ENCODE measurements at regions not wholly inside any gene's neighbourhood (a gene's known extent, or its start where the extent isn't known, plus 50 kb on each side); places are given as distances from the start of the nearest gene placed in this dataset.
"Not testable (repeated sequence)": the region's sequence is repeated elsewhere in the genome, so short reads cannot be mapped to it uniquely, and the experiment has no call there.

DNA sequence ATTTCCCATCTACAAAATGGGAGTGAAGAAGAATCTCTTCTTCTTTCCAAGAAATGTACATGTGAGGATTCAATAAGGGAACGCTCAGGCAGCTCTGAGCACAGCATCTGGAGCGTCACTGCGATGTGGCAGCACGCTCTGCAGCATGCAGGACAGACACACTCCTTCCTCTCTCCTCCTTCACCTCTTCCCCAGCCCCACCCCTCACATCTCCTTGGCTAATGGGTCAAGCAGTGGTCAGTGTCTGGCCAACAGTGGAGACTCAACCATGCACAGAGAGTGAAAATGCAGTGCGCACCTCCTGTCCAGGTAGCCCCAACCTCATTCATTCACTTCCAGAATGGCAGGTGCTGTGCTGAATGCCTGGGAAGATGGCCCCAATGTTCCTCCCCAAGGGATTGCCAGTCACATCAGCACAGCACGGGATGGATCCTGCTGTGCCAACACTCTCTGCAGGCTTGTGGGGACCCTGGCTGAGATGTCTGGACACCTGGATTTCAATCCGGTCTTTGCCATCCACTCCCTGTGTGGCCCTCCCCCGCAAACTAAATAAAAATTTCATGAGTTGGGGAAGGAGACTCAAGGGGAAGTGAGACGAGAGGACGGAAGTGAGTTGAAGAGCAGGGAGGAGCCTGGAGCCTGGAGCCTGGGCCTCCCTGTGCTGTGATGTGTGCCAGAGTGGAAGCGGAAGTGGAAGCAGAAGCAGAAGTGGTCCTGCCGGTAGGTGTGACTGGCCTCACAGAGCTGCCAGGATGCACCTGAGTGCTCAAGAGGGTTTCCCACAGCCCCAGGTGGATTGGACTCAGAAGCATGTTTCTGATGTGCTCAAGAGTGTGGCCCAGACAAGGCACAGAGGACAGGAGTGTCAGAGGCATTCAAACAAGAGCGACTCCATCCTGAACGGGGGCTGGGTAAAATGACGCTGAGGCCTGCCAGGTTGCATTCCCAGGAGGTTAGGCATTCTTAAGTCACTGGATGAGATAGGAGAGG lies 163.9 kb downstream of the SMAD6 start:
- DNase-seq = peak in 1 of 2 donors; percentile 86

DNA sequence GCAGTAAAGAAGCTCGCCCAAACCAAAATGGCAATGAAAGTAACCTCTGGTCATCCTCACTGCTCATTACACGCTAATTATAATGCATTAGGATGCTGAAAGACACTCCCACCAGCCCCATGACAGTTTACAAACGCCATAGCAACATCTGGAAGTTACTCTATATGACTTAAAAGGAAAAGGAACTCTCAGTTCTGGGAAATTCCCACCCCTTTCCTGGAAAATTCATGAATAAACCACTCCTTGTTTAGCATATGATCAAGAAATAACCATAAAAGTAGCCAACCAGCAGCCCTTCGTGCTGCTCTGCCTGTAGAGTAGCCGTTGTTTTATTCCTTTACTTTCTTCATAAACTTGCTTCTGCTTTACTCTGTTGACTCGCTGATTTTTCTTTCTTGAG lies 164.6 kb downstream of the SMAD6 start:
- DNase-seq = no peak

DNA sequence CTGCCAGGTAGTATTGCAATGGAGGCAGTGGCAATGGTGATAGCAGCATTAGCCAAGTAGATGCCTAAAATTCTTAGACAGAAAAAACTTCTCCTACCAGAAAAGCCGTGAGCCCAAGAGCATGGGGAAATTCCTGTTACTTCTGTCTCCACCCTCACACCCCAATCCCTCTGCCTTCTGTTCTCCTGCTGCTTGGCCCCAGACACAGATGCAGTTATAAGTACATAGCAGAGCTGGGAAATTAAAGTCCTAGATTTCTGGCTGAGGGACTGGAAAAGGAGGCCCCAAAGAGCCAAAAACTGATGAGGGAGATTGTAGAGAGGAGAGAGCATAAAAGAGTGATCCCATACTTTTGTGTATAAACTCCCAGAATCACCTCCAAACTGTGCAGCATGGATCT lies 166.9 kb downstream of the SMAD6 start:
- no peak for DNase-seq

DNA sequence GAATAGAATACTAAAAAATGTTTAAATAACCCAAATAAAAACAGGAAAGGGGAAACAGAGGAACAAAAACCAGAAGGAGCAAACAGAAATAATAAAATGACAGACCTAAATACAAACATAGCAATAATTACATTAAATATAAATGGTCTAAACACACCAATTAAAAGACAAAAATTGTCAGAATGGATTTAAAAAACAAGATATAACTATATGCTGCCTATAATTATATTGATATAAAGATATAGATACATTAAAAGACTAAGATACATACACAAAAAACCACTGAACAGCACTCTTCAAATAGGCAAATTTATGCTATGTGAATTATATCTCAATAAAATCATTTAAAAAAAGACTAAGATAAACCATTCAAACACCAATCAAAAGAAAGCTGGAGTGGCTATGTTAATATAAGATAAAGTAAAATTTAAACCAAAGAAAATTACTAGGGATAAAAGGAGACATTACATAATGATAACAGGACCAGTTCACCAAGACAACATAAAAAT lies 168.9 kb downstream of the SMAD6 start:
- DNase-seq = no peak

DNA sequence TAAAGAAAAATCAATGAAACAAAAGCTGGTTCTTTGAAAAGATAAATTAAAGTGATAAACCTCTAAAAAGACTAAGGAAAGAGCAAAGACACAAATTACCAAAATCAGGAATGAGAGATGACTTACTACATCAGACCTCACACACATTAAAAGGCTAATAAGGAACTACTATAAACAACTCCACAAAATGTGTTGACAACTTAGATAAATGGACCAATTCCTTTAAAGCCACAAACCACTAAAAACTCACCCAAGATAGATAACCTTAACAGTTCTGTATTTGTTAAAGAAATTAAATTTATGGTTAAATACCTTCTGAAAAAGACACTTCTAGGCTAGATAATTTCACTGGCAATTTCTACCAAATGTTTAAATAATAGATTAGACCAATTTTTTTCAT lies 170.4 kb downstream of the SMAD6 start:
- DNase-seq = no peak

DNA sequence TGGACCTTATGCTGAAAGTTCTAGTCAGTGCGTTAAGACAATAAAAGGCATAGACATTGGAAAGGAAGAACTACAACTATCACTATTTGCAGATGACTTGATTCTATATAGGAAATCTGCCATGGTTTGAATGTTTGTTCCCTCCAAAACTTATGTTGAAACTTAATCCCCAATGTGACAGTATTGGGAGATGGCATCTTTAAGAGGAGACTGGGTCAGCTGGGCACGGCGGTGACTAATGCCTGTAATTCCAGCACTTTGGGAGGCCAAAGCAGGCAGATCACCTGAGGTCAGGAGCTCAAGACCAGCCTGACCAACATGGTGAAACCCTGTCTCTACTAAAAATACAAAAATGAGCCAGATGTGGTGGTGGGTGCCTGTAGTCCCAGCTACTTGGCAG lies 171.3 kb downstream of the SMAD6 start:
- DNase-seq = not testable (repeated sequence)

DNA sequence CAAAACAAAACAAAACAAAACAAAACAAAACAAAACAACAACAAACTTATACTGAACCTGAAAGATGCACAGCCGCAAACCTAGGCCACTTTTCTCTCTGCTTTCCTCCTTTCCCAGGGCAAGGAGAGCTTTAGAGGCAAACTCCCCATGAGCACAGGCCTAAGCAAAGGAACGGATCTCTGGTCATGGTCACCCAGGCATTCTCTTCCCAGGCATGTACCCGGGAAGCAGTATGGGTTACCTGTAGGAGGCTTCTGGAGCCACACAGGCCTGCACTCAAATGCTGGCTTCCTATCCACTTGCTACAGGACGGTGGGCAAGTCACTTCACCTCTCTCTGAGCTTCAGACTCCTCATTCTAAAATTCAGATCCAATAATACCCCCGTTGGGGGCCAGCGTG lies 171.8 kb downstream of the SMAD6 start:
- no peak for DNase-seq

DNA sequence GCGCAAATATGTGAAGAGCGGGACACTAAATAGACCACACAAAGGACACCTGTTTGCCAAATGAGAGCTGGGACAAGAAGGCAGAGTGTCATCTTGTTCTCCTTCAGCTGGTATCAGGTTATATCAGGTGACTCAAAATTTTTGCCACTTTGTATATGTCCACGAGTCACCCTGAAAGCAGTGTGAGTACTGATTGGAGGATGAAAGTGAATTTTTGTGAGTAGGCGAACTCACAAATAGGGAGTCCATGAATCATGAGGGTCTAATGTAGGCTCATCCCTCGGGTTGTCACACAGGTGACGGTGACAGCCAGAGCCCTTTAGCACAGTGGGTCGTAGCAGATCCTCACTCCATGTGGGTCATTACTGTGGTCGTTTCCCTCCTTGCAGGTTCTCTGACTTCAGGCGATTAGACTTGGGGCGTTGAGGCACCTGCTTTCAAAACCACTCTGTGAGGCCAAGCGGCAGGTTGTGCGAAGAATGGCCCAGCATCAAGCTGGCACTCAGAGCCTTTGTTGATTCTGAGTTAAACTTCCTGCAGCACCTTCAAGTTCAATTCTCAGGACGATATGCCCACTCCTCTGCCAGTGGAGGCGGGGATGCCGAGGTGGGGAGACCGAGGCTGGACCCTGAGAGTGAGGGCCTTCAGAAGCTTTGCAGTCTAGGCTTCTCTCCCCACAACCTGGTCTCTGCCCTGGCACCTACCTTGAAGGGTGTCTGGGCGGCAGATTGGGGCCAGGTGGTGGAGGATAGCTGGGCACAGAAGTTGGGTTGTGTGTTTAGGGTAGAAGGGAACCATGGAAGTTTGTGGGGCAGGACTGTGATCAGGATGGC lies 173.8 kb downstream of the SMAD6 start:
- DNase-seq = no peak

DNA sequence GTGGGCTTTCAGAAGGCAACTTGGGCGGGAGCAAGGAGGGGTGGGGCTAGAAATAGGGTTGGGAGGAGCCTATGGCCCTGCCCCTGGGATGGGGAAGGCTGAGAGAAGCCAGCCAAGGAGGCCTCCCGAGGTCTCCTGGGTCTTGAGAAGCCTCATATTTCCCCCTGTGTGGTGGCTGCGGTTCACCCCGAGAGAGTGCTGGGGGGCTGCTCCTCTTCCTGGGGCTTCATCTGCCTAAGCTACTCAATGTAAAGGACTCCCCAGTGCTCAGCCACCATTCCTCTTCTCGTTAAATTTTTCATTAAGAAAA lies 174.3 kb downstream of the SMAD6 start:
- no peak for DNase-seq

DNA sequence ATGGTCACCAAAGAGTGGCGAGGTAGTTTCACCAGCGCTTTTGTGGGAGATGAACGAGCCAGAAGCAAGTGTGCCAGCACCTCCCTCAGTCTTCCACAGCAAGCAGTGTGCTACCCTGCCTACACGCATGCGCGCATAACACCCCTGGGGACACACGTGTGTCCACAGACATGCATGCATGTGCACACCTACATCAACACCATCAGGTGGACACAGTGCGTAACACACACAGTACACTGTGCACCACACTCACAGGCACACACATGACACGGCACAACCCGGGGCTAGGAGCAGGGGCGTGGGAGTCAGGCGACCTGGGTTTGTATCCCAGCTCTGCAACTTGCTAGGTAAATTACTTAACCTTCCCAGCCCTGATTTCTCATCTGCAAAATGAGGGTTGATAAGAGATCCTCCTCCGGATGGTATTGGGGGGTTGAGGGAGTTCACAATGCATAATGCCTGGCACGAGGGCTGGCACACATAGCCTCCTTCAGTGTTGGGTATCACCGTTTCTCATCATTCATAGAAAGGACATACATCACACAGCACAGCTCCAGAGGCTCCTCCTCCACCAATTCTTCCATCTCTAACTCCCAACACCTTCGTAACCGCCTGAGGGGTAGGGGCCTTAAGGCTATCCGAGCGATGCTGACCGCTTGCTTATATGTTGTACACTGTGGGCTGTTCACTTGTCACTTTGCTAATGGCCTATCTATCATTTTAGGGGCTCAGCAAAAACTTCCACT lies 174.9 kb downstream of the SMAD6 start:
- no peak for DNase-seq

DNA sequence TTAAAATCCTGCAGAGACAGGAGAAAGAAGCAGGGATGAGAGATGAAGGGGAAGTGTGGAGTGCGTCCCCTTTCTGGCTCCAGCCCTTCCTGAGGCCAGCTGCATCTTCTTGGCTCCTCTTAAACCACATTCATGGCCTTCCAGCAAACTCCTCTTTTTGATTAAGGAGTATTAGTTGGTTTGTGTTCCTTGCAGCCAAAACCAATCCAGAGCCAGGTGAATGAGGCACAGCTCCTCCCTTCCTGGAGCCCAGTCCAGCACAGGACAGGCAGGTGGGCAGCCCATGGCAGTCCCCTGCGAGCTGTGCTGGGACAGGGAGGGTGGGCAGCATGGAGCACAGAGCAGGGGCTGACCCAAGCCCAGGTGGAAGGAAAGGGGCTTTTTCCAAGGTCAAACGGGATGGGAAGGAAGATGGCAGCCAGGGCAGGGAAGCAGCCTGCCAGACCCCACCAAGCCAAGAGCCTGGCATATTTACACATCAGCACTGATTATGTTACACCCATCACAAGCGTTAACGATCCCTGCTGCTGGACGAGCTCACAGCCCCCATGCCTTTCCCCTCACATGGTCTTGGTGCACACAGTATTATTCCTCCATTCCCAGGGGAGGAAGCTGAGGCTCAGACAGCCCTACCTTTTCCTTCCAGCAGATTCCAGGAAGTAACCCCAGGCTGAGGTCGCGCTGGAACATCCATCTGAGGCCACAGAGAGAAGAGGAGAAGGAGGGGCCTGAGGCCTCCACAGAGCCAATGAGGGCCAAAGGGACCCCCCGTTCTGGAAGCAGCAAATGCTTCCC lies 175.6 kb downstream of the SMAD6 start:
- DNase-seq = no peak

DNA sequence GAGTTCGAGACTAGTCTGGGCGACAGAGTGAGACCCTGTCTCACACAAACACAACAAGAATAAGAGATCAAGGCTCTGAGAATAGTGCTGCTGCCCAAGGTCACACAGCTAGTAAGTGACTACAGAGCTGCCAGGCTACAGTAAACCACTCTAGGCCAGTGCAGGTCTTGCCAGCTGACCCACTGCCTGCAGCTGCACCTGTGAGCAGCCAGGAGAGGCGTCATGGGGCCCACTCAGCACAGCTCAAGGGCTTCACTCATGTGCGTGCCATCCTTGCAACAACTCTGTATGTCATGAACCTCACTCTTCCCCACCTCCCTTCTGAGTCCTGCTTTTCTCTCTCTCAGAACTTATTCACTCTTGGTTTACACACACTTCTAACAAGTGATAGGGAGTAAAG lies 176.7 kb downstream of the SMAD6 start:
- no peak for DNase-seq

DNA sequence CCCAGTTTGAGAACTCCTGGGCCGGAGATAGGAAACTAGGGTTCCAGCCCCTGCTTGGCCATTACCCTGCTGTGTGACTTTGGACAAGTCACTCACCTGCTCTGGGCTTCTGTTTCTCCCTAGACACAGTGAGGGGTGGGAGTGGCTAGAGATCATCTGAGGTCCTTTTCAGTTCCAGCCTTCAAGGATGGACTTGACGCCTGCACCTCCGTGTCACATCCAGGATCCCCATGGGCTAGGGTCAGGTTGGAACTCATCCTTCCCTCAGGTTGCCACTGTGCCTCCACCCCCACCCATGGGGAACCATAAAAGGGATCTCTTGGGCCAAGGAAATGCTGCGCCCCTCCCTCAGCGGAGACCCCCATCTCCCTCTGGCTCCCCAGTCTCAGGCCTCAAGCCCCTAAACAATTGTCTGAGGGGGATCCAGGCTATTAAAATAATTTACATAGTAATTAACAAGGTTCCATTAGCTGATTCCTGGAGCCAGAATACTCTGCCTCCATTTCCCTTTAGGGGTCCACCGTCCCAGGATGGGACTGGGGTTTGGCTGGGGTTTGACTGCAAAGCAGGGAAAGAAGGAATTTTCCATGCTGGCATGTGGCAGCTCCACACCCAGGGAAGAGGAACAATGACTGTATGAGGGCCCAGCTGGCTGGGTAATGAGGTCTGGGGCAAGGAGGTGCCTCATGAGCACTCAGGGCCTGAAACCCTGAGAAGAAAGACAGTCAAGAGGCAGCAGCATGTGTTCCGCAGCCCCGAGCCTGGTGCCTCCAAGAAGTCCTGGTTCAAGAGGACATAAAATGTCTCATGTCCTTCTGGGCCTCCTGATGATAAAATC lies 177.7 kb downstream of the SMAD6 start:
- DNase-seq = no peak

DNA sequence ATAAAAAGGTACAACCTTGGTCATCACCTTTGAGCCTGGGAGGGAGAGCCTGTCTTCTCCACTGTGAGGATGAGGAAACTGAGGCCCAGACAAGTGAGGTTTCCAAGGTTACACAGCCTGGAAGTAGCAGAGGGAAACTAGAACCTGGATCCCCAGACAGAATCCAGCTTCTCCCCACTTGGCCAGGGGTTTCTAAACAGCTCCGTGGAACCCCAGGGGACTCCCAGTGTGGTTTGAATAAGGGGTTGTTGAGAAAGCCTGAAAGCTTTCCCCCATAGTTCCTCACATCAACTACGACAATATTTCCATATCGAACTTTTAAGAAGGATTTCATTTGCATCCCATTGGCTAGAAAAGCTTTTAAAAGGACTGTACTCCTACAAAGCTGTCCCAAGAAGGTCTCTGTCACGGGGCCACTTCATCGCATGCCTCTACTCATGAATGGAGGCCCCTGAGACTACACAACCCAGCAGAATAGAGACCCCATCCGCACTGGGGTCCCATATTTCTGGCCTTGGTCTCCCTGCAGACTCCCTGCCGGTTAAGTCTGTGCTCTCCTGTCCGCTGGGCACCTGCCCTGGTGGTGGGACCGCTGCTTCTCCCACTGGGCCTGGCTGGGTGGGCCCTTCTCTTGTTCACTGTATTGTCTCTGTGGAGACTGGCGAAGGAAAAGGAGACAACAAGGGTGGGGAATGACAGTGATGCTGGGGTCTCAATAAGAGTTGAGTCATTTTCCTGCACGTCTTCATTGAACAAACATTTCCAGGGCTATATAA lies 178.5 kb downstream of the SMAD6 start:
- DNase-seq = no peak

DNA sequence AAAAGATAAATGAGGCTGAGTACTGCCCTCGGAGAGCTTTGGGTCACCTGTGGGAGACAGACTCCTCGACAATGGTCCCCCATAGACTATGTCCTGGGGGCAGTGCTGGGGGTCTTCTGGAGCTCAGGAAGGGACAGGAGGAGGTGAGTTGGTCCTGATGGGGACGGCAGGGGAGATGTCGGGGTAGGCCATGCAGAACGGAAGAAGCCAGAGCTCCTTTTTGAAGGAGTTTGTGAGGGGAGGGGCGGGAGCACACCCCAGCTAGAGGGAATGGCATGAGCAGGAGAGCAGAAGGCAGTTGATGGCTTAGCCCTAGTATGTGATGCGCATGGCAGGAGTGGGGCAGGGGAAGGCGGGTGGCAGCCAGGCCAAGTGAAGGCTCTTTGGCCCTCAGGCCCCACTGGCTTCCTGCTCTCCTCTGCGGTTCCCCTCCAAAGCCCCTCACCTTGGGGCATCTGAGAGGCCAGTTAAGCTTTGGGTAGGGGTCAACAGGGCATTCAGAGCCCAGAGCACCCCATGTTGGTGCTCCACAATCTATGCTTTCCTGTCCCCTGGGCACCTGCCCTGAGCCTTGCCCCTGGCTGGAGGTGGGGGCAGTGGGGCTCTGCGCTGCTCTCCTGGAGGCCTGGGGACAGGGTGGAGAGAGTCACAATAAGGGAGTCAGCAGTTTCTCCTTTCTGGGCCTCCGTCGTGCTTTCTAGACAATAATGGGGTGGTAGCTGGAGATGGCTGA lies 179.3 kb downstream of the SMAD6 start:
- no peak for DNase-seq

DNA sequence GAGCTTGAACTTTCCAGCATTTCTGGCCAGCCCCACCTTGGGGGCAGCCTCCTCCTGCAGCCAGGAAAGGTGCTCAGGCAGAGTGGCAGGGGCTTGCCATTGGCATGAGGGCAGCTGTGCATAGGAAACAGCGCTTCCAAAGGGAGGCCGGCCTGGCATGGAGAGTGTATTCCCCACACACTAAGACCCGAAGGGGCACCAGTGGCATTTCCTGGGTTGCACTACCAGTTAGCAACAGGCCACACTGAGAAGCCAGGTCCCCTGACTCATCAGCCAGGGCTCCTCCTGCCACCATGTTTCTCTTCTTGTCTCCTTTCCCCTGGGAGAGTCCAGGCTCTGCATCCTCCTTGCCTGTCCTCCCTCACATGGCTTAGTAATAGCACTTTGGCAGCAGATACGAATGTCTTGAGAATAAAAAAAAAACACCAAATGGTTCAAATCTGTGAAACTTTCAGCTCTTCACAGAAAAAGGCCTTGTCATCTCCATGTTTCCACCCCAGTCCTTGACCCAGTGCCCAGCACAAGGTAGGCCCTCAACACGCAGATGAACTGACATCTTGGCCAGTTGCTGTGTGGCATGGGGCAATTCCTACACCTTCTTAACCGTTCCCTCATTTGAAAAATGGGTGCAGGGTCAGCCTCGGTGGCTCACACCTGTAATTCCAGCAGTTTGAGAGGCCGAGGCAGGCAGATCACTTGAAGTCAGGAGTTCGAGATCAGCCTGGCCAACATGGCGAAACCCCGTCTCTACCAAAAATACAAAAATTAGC lies 180.4 kb downstream of the SMAD6 start:
- no peak for DNase-seq

DNA sequence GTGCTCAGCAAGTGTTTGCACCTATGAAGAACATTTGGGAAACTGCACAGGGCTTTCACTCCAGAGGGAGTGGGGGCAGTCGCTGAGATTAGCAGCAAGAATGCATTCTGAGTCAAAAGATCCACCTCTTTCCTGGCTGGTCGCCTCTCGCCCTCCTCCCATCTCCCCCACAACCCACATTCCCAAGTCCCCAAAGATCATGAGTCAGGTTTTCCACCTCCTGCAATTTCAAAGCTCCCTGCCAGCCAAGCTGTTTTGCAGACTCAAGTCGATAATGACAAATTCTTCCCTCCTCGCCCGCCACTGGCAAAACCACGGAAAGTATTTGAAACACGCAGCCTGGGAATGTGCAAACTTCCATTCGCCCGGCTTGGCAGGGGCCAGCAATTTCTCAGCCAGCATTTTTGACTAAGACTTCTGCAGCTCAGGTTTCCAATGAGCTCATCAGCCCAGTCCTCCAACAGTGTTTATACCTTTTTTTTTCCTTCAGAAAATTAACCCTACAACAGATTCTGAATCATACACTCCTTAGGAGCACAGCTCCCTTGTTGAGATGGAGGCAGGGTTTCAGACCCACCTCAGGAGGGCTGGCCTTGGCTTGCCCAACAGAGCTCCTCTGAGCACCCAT lies 181.4 kb downstream of the SMAD6 start:
- DNase-seq = no peak

DNA sequence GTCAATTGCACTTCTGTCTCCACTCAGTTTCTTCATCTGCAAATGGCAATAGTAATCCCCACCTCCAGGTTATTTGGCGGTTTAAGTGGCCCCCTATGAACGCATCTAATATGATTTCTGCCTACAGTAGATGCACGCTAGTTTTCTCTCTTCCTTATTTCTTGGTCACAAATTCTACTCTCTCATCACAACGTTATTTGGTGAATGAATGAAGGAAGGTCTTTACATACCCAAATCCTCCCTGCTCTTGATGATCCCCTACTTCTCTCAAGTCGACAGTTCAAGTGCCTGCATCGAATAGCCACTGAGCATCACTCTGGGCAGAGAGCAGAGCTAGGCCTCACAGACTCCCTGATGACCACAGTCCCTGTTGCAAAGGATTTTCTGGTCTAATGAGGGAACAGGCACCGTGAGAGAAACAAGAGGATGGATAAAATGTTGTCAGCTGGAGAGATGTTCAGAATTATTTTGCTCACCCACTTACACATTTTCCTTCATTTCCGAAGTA lies 181.2 kb upstream of the SMAD3 start:
- DNase-seq = no peak
